GM12873 (cell line): ENCODE measurements at regions not wholly inside any gene's neighbourhood (a gene's known extent, or its start where the extent isn't known, plus 50 kb on each side); places are given as distances from the start of the nearest gene placed in this dataset.

Source experiments
- TF ChIP-seq, protein P1 (sequence below): IDR thresholded peaks from 2 replicates; pipeline ENCODE4 v1.5.1; 2012; ENCODE audit warnings: low read depth, mild to moderate bottlenecking, moderate library complexity, low read length, control low read depth; ENCODE audit not compliant: insufficient read depth; ENCODE audit errors: missing control alignments

DNA sequence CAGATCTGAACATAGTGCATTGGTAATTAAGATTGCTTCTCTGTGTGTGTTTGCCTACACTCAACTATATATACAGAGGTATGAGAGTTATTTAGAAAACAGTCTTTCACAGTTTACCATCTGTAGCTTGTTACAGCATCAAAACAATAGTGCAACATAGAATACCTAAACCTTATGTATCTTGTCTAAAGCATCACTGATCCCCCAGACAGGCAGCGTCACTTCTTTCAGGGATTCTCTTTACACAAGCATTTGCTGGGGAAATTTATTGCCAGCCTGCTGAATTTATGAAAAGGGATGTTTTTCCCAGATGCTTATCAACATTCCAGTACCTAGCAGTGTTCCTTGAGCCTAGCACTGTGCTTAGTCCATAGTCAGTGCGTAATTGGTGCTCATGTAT lies 195.8 kb upstream of the COL8A1 start:
- TF ChIP-seq, protein P1, sequence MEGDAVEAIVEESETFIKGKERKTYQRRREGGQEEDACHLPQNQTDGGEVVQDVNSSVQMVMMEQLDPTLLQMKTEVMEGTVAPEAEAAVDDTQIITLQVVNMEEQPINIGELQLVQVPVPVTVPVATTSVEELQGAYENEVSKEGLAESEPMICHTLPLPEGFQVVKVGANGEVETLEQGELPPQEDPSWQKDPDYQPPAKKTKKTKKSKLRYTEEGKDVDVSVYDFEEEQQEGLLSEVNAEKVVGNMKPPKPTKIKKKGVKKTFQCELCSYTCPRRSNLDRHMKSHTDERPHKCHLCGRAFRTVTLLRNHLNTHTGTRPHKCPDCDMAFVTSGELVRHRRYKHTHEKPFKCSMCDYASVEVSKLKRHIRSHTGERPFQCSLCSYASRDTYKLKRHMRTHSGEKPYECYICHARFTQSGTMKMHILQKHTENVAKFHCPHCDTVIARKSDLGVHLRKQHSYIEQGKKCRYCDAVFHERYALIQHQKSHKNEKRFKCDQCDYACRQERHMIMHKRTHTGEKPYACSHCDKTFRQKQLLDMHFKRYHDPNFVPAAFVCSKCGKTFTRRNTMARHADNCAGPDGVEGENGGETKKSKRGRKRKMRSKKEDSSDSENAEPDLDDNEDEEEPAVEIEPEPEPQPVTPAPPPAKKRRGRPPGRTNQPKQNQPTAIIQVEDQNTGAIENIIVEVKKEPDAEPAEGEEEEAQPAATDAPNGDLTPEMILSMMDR, result no peak

DNA sequence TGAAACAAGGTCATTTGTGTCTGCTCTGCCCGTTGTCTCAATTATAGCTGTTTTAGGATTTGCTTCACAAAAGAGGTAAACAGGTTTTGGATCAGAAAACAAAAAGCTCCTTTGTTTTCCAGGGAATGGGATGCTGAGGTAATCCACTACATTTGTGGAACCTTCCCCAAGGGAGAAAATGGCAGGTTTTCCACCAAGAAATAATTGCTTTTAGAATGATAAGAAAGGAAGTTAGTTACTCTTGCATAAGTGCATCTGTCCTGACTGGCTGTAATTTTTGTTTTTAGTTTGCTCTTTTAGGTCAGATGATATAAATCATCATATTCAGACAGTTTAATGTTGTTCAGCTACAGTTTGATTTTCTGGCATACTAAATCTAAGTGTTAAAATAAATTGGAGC lies 198.5 kb upstream of the COL8A1 start:
- TF ChIP-seq, protein P1, result no peak

DNA sequence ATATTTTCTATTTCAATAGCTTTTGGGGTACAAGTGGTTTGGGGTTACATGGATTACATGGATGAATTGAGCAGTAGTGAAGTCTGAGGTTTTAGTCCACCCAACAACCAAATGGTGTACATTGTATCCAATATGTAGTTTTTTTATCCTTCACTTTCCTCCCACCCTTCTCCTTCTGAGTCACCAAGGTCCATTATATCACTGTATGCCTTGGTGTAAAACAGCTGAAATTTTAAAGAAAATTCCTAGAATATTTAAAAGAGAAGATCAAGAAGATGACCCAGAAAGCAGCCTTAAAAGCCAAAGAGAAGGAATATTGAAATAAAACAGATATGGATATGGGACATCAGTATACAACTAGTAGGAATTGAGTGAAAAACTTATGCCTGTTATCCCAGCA lies 204.2 kb upstream of the COL8A1 start:
- TF ChIP-seq, protein P1, result no peak

DNA sequence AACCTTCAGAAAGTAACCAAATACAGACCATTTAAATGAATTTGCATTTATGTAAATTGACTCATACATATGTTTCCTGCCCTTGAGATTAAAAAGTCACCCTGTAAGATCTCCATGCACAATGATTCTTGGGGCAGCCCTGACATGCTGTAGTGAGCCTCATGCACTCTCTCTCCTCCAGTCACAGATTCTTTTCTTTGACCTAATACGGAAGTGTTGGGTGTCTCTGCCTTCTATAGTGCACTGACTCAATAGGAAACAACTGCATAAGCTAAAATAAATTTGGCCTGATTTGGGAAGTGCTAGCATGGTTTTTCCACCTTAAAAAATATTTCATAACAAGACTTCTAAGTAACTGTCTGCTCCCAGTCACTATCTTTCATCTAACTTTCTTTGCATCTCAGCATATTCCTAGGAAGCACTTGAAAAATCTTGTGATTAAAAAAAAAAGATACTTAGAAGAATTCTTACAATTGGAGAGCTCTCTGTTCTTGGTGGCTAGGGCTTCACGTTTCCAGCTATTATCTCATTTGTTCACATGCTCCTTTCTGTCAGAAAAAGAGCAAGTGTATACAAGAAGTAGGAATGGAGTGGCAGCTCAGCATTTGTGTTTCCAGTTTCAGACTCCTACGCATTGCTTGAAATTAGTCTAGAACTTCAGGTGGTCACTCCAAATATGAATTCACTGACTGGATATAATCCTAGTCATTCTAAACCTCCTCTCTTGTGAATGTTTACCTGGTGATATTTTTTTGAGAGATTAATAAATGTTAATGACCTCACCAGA lies 207.9 kb upstream of the COL8A1 start:
- TF ChIP-seq, protein P1, result no peak

DNA sequence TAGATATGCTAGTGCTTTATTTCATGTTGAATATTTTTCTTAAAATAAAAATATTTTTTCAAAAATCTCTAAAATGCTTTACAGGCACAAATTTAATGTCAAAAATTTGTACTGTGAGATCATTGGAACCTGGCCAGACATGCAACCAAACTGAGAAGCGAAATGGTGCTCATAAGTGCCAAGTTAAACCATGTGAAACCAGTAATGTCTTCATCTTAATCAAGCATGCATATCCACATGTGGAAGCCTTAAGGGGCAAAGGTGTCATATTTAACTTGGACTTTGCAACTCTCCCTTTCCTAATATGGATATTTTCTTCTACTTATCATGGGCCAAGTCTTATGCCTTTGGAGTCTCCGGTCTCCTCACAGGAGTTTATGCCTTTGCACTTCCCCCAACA lies 208.9 kb upstream of the COL8A1 start:
- TF ChIP-seq, protein P1, result no peak

DNA sequence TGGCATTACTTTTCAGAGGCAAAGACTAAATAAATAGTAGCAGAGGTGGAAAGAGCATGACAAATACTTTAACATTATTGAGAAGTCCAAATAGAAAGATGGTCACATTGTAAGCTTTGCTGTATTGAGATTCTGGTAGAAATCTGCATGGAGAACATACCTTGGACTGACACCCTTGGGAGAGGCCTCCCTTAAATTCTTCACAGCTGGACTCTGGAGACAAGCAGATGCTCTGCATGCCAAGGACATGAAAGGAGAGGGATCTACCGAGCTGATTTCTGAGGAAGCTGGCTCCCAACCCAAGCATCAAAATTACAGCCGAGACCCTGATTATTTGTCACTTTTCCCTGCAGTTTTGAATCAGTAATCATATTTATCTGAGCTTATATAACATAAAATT lies 212.5 kb upstream of the COL8A1 start:
- TF ChIP-seq, protein P1, result no peak

DNA sequence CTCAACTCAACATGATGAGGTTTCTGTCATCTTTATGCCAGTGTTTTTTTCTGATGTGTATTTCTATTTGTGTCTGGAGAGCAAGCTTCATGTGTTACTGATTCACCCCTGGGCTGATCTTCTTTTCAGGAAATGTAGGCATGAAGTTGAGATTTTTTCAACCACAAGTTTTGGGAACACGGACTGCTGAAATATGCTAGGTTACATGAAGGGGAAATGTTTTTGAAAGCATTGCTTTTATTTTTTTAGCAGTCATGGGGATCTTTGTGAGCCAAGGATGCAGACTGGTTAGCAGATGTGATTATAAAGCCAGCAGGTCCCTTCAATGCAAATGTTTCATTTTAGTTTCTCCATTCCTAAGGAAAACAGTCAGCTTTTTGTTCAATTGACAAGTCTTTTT lies 219.3 kb upstream of the COL8A1 start:
- TF ChIP-seq, protein P1, result no peak
